ENCODE measurements at regions not wholly inside any gene's neighbourhood (a gene's known extent, or its start where the extent isn't known, plus 50 kb on each side); places are given as distances from the start of the nearest gene placed in this dataset.

GRCh38 chr6:71387179-71387578 lies 98.6 kb downstream of the OGFRL1 start:
- TF ChIP-seq CTCF (IDR thresholded peaks at IDR 0.05; ENCODE audit: low read depth, low read length, poor library complexity, severe bottlenecking) (no peak), EZH2phosphoT487 (IDR thresholded peaks at IDR 0.05; ENCODE audit: borderline replicate concordance, low read length) (no peak)

Measured in DOHH2 (cell line).